ENCODE measurements at regions not wholly inside any gene's neighbourhood (a gene's known extent, or its start where the extent isn't known, plus 50 kb on each side); places are given as distances from the start of the nearest gene placed in this dataset.

GRCh38 chr2:173754837-173755236 lies 210.3 kb downstream of the SP3 start:
- TF ChIP-seq POLR2A (IDR thresholded peaks at IDR 0.05) (no peak), POLR2AphosphoS5 (IDR thresholded peaks at IDR 0.05) (no peak)
